Fibroblast of lung (primary cell): ENCODE measurements at regions not wholly inside any gene's neighbourhood (a gene's known extent, or its start where the extent isn't known, plus 50 kb on each side); places are given as distances from the start of the nearest gene placed in this dataset.

Experiments used
- CTCF ChIP-seq, 2 donors: IDR thresholded peaks in 1 of 2; conservative IDR thresholded peaks in 1 of 2; 1 replicate in 1 of 2; 2 replicates in 1 of 2; pipeline ENCODE4 v1.5.1; 2011 to 2012; ENCODE audit warnings: low read length in 2 of 2, control low read depth in 1 of 2, inconsistent platforms in 1 of 2, low read depth in 1 of 2, mild to moderate bottlenecking in 1 of 2
- EZH2 ChIP-seq: IDR thresholded peaks from 2 replicates; pipeline ENCODE4 v1.5.1; 2012; ENCODE audit warnings: low read length, control low read depth, mild to moderate bottlenecking; ENCODE audit errors: missing control alignments

GRCh38 chr6:19443411-19443810 lies 393.8 kb upstream of the ID4 start:
- TF ChIP-seq CTCF (conservative IDR thresholded peaks at IDR 0.05 in 1 of 2, IDR thresholded peaks at IDR 0.05 in 1 of 2; ENCODE audit: low read depth in 1 of 2, low read length in 2 of 2) (no peak), EZH2 (no peak)
